Neutrophil (primary cell): ENCODE measurements at regions not wholly inside any gene's neighbourhood (a gene's known extent, or its start where the extent isn't known, plus 50 kb on each side); places are given as distances from the start of the nearest gene placed in this dataset.
"Not testable (repeated sequence)": the region's sequence is repeated elsewhere in the genome, so short reads cannot be mapped to it uniquely, and the experiment has no call there.

Experiments used
- H3K27ac ChIP-seq: fragments of 200-600 bp; sonication (generic); 2 replicates; pipeline ENCODE4 v1.5.1; 2016; ENCODE audit warnings: mild to moderate bottlenecking, moderate library complexity
- H3K27me3 ChIP-seq: fragments of 200-600 bp; sonication (generic); 2 replicates; pipeline ENCODE4 v1.6.0; 2016; ENCODE audit warnings: mild to moderate bottlenecking
- H3K36me3 ChIP-seq: fragments of 200-600 bp; sonication (generic); 2 replicates; pipeline ENCODE4 v1.5.1; 2017
- H3K4me1 ChIP-seq, 2 experiments: fragments of 200-600 bp in 1 of 2; sonication (generic) in 1 of 2; 1 replicate in 1 of 2; 2 replicates in 1 of 2; pipeline versions ENCODE4 v1.5.1 to v1.6.1; 2013 to 2016; ENCODE audit warnings: low read depth in 1 of 2, low read length in 1 of 2, mild to moderate bottlenecking in 1 of 2, moderate library complexity in 1 of 2; ENCODE audit not compliant: control insufficient read depth in 1 of 2, insufficient read depth in 1 of 2
- H3K4me3 ChIP-seq, 2 experiments: fragments of 200-600 bp in 1 of 2; sonication (generic) in 1 of 2; 1 replicate in 1 of 2; 2 replicates in 1 of 2; pipeline ENCODE4 v1.5.1; 2013 to 2016; ENCODE audit warnings: low read depth in 1 of 2, low read length in 1 of 2, mild to moderate bottlenecking in 1 of 2, moderate library complexity in 1 of 2
- H3K9me3 ChIP-seq: fragments of 200-600 bp; sonication (generic); 2 replicates; pipeline ENCODE4 v1.5.1; 2016
- TF ChIP-seq, protein P1 (sequence below): fragments of 200-600 bp; sonication (generic); IDR thresholded peaks from 2 replicates; pipeline ENCODE4 v1.5.1; 2016; ENCODE audit warnings: antibody characterized with exemption

DNA sequence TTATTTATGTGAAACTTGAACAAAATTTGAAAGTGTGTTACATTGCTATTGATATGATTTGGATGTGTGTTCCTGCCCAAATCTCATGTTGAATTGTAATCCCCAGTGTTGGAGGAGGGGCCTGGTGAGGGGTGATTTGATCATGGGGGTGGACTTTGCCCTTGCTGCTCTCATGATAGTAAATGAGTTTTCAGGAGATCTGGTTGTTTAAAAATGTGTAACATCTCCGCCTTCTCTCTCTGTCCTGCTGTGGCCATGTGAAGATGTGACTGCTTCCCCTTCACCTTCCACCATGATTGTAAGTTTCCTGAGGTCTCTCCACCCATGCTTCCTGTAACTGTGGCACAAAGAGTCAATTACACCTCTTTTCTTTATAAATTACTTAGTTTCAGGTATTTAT is 1731.0 kb downstream of the SLITRK5 start:
- H3K4me3 ChIP-seq = no peak overlapping the region
- TF ChIP-seq, protein P1, sequence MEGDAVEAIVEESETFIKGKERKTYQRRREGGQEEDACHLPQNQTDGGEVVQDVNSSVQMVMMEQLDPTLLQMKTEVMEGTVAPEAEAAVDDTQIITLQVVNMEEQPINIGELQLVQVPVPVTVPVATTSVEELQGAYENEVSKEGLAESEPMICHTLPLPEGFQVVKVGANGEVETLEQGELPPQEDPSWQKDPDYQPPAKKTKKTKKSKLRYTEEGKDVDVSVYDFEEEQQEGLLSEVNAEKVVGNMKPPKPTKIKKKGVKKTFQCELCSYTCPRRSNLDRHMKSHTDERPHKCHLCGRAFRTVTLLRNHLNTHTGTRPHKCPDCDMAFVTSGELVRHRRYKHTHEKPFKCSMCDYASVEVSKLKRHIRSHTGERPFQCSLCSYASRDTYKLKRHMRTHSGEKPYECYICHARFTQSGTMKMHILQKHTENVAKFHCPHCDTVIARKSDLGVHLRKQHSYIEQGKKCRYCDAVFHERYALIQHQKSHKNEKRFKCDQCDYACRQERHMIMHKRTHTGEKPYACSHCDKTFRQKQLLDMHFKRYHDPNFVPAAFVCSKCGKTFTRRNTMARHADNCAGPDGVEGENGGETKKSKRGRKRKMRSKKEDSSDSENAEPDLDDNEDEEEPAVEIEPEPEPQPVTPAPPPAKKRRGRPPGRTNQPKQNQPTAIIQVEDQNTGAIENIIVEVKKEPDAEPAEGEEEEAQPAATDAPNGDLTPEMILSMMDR = no peak
- H3K36me3 ChIP-seq = no peaks in the 10 kb centered on the region
- no peaks in the 10 kb centered on the region for H3K27me3 ChIP-seq
- H3K4me1 ChIP-seq = no peaks in the 10 kb centered on the region
- H3K27ac ChIP-seq = no peak overlapping the region
- no peaks in the 10 kb centered on the region for H3K9me3 ChIP-seq

DNA sequence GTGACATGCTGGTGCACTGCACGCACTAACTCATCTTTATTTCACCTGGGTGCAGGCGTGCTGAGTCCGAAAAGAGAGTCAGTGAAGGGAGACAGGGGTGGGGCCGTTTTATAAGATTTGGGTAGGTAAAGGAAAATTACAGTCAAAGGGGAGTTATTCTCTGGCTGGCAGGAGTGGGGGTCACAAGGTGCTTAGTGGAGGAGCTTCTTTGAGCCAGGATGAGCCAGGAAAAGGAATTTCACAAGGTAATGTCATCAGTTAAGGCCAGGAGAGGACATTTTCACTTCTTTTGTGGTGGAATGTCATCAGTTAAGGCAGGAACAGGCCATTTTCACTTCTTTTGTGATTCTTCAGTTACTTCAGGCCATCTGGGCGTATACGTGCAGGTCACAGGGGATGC is 1734.9 kb downstream of the SLITRK5 start:
- H3K9me3 ChIP-seq, H3K4me3 ChIP-seq, H3K27me3 ChIP-seq, H3K4me1 ChIP-seq, H3K27ac ChIP-seq, H3K36me3 ChIP-seq: not testable (repeated sequence)

DNA sequence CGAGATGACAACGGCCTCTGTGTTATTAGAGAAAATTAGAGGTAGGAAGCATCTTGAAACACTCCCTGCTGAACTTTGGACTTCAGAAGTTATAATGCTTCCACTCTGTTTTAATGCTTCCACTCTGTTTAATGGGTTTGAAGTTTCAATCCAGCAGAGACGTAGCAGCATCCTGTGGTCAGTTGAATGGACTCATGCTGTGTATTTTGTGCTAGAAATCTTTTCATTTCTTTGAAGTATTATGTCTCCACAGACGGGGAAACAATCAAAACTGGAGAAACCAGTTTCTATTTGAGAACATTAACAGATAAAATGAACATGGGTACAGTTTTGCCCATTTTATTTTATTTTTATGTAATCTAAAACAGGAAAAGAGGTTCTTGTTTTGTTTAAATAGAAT is 1736.2 kb downstream of the SLITRK5 start:
- no peaks in the 10 kb centered on the region for H3K27me3 ChIP-seq
- no peak overlapping the region for H3K4me3 ChIP-seq
- H3K27ac ChIP-seq = no peak overlapping the region
- TF ChIP-seq, protein P1 = no peak
- no peaks in the 10 kb centered on the region for H3K4me1 ChIP-seq
- no peaks in the 10 kb centered on the region for H3K36me3 ChIP-seq
- no peaks in the 10 kb centered on the region for H3K9me3 ChIP-seq

DNA sequence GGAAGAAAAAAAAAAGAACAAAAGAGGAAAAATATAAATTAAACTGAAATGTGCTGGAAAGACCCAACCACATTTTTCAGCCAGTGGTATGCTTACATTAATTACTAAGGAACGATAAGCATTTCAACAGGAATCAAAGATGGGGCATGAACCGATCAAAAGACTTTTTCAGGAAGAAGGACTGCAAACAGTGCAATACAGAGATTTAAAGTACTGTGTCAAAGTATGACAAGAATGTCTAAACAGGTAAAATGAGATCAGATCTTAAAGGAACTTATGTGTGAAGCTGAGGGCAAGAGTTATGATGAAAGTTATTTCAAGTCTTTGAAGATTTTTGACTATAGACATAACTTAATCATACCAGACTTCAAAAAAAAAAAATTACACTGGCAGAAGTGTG is 1761.8 kb downstream of the SLITRK5 start:
- no peak overlapping the region for H3K27ac ChIP-seq
- no peaks in the 10 kb centered on the region for H3K27me3 ChIP-seq
- TF ChIP-seq, protein P1 = no peak
- H3K36me3 ChIP-seq = no peaks in the 10 kb centered on the region
- no peaks in the 10 kb centered on the region for H3K9me3 ChIP-seq
- no peak overlapping the region for H3K4me3 ChIP-seq
- no peaks in the 10 kb centered on the region for H3K4me1 ChIP-seq

DNA sequence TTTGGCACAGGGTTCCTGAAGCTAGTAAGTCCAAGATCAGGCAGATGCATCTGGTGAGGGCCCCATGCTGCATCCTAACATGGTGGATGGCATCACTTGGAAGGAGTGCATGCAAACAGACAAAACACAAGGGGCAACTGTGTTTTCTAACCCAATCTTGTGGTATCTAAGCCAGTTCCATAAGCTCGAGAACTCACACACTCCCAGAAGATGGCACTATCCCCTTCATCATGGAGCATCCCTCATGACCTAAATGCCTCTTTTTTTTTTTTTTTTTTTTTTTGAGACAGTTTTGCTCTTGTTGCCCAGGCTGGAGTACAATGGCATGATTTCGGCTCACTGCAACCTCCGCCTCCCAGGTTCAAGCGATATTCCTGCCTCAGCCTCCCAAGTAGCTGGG is 1763.5 kb downstream of the SLITRK5 start:
- not testable (repeated sequence) for H3K4me1 ChIP-seq, H3K36me3 ChIP-seq, H3K4me3 ChIP-seq, H3K9me3 ChIP-seq, H3K27ac ChIP-seq, H3K27me3 ChIP-seq

DNA sequence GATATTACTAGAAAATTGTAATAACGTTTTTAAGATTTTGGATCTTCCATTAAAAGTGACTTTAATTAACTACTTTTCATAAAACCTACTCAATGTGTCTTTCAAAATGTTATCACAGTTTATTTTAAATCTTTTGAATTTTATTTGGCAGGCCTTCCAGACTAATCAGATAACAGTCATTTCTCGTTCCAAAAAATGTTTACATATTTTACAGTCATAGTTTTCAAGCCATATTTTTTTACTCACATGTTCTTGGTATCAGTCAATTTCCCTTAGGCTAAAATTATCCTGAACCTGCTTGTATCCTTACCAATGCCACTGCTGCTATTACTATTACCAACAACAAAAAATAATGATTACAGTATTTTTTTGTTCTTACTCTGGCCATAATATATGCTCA is 1783.5 kb downstream of the SLITRK5 start:
- no peak overlapping the region for H3K27ac ChIP-seq
- H3K4me3 ChIP-seq = no peak overlapping the region
- H3K27me3 ChIP-seq = no peaks in the 10 kb centered on the region
- H3K4me1 ChIP-seq = no peaks in the 10 kb centered on the region
- H3K9me3 ChIP-seq = no peaks in the 10 kb centered on the region
- TF ChIP-seq, protein P1 = no peak
- H3K36me3 ChIP-seq = no peaks in the 10 kb centered on the region

DNA sequence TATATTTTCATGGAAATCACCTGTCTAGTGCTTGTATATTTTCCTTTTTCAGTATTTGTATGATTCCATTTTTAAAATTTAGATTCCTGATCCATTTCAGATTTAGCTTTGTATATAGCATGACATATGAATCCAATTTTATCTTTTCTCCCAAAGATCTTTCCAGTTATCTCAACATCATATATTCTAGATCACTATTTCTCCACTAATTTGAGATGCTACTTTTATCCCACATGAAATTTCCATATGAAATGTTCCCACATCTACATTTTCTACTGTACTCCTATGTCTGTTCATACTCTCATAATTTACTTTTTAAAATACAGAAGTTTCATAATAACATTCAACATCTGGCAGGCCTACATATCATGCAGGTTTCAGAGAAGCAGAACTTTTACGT is 1784.1 kb downstream of the SLITRK5 start:
- Histone ChIP-seq H3K4me3 (no peak overlapping the region), H3K36me3 (no peaks in the 10 kb centered on the region), H3K27ac (no peak overlapping the region), H3K4me1 (no peaks in the 10 kb centered on the region), H3K27me3 (no peaks in the 10 kb centered on the region), H3K9me3 (no peaks in the 10 kb centered on the region)
- TF ChIP-seq, protein P1 = no peak
